ENCODE measurements at regions not wholly inside any gene's neighbourhood (a gene's known extent, or its start where the extent isn't known, plus 50 kb on each side); places are given as distances from the start of the nearest gene placed in this dataset.

DNA sequence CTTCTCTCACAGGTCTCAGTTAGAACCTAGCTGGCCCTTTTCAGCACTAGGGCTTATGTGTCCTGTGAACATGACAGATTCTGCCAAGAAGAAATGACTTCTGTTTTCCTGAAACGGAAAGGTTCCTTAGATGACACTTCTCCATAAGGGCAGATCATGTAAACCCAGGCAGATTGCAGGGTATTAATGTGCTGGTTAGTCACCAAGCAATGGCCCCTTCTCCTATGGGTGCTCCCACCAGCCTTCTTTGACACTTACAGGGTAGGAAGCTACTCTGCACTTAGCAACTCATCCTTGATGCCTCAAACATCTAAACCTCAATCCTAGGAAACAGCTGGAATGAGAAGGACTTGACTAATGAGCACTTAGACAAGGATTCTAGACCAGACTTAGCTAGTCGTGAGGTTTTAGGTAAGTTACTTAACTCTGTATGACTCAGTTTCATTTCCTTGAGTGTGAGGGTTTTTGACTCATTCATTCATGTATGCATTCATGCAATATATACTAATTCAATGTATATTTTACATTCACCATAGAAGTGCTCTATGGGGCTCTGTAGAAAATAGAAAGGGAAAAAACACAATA is 74.1 kb upstream of the PLXNA2 start:
- TF ChIP-seq ZBTB7A (IDR thresholded peaks at IDR 0.05; ENCODE audit: low read depth) (no peak), EP300 (IDR thresholded peaks at IDR 0.05; ENCODE audit: borderline replicate concordance) (no peak), USF1 (IDR thresholded peaks at IDR 0.05) (no peak), RAD21 (IDR thresholded peaks at IDR 0.05; ENCODE audit: low read depth) (no peak), CEBPB (IDR thresholded peaks at IDR 0.05) (no peak)

Measured in Ishikawa (cell line).